OCI-LY1 (cell line): ENCODE measurements at regions not wholly inside any gene's neighbourhood (a gene's known extent, or its start where the extent isn't known, plus 50 kb on each side); places are given as distances from the start of the nearest gene placed in this dataset.

Experiments used
- H2AFZ ChIP-seq: fragments of 200-600 bp; sonication (generic), shearing (Covaris generic); 2 replicates; pipeline ENCODE4 v1.6.0; 2014; ENCODE audit warnings: antibody characterized with exemption, mild to moderate bottlenecking, low read length
- H3F3A ChIP-seq: fragments of 200-600 bp; sonication (generic), shearing (Covaris generic); 2 replicates; pipeline ENCODE4 v1.6.0; 2014; ENCODE audit warnings: mild to moderate bottlenecking, antibody characterized with exemption, low read length, moderate library complexity; ENCODE audit not compliant: insufficient read depth
- H3K27ac ChIP-seq: fragments of 200-600 bp; sonication (generic); 2 replicates; pipeline ENCODE4 v1.5.1; 2014; ENCODE audit warnings: low read length, mixed run types, mild to moderate bottlenecking, low read depth; ENCODE audit not compliant: poor library complexity, severe bottlenecking
- H3K27me3 ChIP-seq: fragments of 200-600 bp; sonication (generic); 2 replicates; pipeline ENCODE4 v1.6.0; 2014; ENCODE audit warnings: antibody characterized with exemption, mild to moderate bottlenecking, low read length, moderate library complexity; ENCODE audit not compliant: insufficient read depth
- H3K36me3 ChIP-seq: fragments of 200-600 bp; sonication (generic); 2 replicates; pipeline ENCODE4 v1.6.1; 2014; ENCODE audit warnings: mild to moderate bottlenecking, antibody characterized with exemption, low read length, moderate library complexity, mixed read lengths; ENCODE audit not compliant: insufficient read depth
- H3K4me1 ChIP-seq: fragments of 200-600 bp; sonication (generic); 2 replicates; pipeline ENCODE4 v1.5.1; 2014; ENCODE audit warnings: mild to moderate bottlenecking, low read length, moderate library complexity; ENCODE audit not compliant: insufficient read depth, severe bottlenecking
- H3K4me2 ChIP-seq: fragments of 200-600 bp; sonication (generic), shearing (Covaris generic); 2 replicates; pipeline ENCODE4 v1.6.1; 2014; ENCODE audit warnings: low read length
- H3K4me3 ChIP-seq: fragments of 200-600 bp; sonication (generic); 2 replicates; pipeline ENCODE4 v1.5.1; 2014; ENCODE audit warnings: low read length, low read depth, mild to moderate bottlenecking, mixed read lengths; ENCODE audit not compliant: poor library complexity, severe bottlenecking
- H3K79me2 ChIP-seq: fragments of 200-600 bp; shearing (Covaris generic); 2 replicates; pipeline ENCODE4 v1.6.1; 2016; ENCODE audit warnings: mixed run types, low read length, mixed read lengths; ENCODE audit not compliant: insufficient read depth
- H3K9ac ChIP-seq: fragments of 200-600 bp; sonication (generic), shearing (Covaris generic); 2 replicates; pipeline ENCODE4 v1.6.1; 2014; ENCODE audit warnings: mild to moderate bottlenecking, low read length, mixed read lengths
- H3K9me2 ChIP-seq: fragments of 200-600 bp; sonication (generic), shearing (Covaris generic); 2 replicates; pipeline ENCODE4 v1.6.1; 2014; ENCODE audit warnings: low read depth, mild to moderate bottlenecking, low read length, mixed read lengths
- H3K9me3 ChIP-seq: fragments of 200-600 bp; shearing (Covaris generic); 2 replicates; pipeline ENCODE4 v1.6.1; 2014; ENCODE audit warnings: low read length, mixed read lengths
- H4K20me1 ChIP-seq: fragments of 200-600 bp; sonication (generic), shearing (Covaris generic); 2 replicates; pipeline ENCODE4 v1.6.0; 2016; ENCODE audit warnings: mild to moderate bottlenecking, low read length; ENCODE audit not compliant: insufficient read depth
- CTCF ChIP-seq: fragments of 200-600 bp; sonication (generic), shearing (Covaris generic); IDR thresholded peaks from 2 replicates; pipeline ENCODE4 v1.5.1; 2017; ENCODE audit warnings: mild to moderate bottlenecking, antibody characterized with exemption, low read length, moderate library complexity, mixed read lengths
- EZH2 ChIP-seq: fragments of 200-600 bp; sonication (generic), shearing (Covaris generic); IDR thresholded peaks from 2 replicates; pipeline ENCODE4 v1.8.0; 2017; ENCODE audit warnings: borderline replicate concordance, mixed run types, mild to moderate bottlenecking, antibody characterized with exemption, low read length, moderate library complexity, mixed read lengths

DNA sequence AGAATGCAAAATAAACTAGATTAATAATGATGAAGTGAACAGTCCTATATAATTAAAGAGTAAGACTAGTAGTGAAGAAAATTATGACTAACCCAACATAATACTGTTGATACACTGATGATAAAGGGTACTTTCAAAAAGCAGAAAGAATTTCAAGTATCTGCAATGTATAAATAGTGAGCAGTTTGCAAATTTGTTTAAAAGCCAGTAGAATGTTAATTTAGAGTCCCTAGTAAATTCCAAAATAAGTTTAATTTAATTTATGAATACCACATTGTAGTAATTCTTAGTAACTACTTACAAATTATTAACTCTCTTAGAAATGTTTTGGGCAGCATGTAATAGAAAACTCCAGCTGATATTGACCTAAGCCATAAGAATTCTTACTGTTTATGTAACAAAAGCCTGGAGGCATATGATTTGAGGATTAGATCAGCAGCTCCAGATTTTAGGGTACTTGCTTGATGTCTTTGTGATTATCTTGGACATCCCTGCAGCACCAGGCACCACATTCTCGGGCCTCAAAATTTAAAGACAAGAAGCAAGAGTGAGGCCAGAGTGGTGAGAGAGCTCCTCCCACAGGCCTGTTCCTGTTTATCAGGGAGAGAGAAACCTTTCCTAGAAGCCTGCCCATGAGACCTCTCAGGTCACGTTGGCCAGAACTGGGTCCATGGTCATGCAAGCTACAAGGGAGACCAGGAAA, 67.6 kb upstream of the TDRD3 start:
- Histone ChIP-seq H3K9me3 (no peaks in the 10 kb centered on the region), H3K36me3 (no peaks in the 10 kb centered on the region), H4K20me1 (no peaks in the 10 kb centered on the region), H3K4me1 (no peaks in the 10 kb centered on the region), H3K4me2 (no peak overlapping the region), H3F3A (no peaks in the 10 kb centered on the region), H3K9ac (no peak overlapping the region), H3K27ac (no peak overlapping the region), H3K9me2 (no peaks in the 10 kb centered on the region), H2AFZ (no peak overlapping the region), H3K4me3 (no peak overlapping the region), H3K79me2 (no peaks in the 10 kb centered on the region), H3K27me3 (no peaks in the 10 kb centered on the region)
- TF ChIP-seq EZH2 (no peak), CTCF (peak; percentile 50; the same call in 1 of the 2 replicates)

- Histone ChIP-seq H3F3A (no peaks in the 10 kb centered on the region), H3K79me2 (no peaks in the 10 kb centered on the region), H3K4me1 (no peaks in the 10 kb centered on the region), H3K27me3 (no peaks in the 10 kb centered on the region), H3K36me3 (no peaks in the 10 kb centered on the region), H3K27ac (no peak overlapping the region), H3K9me2 (no peaks in the 10 kb centered on the region), H3K9ac (no peak overlapping the region), H3K9me3 (no peaks in the 10 kb centered on the region), H2AFZ (no peak overlapping the region), H3K4me3 (no peak overlapping the region), H3K4me2 (no peak overlapping the region), H4K20me1 (no peaks in the 10 kb centered on the region)
- TF ChIP-seq EZH2 (no peak), CTCF (no peak)
Observed at GRCh38 chr13:60331249-60332012, 65.6 kb upstream of the TDRD3 start.

GRCh38 chr13:60332682-60333081, 64.3 kb upstream of the TDRD3 start:
- no peaks in the 10 kb centered on the region for H3K27me3 ChIP-seq
- no peak overlapping the region for H3K9ac ChIP-seq
- no peaks in the 10 kb centered on the region for H3K9me2 ChIP-seq
- no peaks in the 10 kb centered on the region for H3K9me3 ChIP-seq
- no peak overlapping the region for H3K4me3 ChIP-seq
- H2AFZ ChIP-seq: no peak overlapping the region
- H3K4me2 ChIP-seq: no peak overlapping the region
- no peak overlapping the region for H3K27ac ChIP-seq
- no peaks in the 10 kb centered on the region for H3K4me1 ChIP-seq
- no peaks in the 10 kb centered on the region for H4K20me1 ChIP-seq
- no peaks in the 10 kb centered on the region for H3F3A ChIP-seq
- H3K36me3 ChIP-seq: no peaks in the 10 kb centered on the region
- H3K79me2 ChIP-seq: no peaks in the 10 kb centered on the region
- no peak for TF ChIP-seq CTCF
- no peak for TF ChIP-seq EZH2
